ENCODE measurements at regions not wholly inside any gene's neighbourhood (a gene's known extent, or its start where the extent isn't known, plus 50 kb on each side); places are given as distances from the start of the nearest gene placed in this dataset.

DNA sequence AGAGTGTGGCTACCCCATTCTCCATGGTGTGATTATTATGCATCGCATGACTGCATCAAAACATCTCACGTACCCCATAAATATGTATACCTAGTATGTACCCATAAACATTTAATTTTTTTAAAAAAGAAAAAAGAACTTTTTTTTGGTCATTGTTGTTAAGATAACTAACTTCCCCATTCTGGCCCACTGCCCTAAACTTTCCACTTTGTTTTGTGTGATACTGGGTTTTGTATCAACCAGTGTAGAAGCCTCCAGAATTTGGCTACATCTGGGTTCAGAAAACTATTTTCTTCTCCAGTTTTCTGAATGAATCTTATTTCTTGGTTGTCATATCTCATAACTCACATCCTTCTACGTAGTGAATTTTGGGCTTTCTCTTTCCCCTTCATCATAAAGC is 62.3 kb upstream of the NABP1 start:
- TF ChIP-seq, protein P1, sequence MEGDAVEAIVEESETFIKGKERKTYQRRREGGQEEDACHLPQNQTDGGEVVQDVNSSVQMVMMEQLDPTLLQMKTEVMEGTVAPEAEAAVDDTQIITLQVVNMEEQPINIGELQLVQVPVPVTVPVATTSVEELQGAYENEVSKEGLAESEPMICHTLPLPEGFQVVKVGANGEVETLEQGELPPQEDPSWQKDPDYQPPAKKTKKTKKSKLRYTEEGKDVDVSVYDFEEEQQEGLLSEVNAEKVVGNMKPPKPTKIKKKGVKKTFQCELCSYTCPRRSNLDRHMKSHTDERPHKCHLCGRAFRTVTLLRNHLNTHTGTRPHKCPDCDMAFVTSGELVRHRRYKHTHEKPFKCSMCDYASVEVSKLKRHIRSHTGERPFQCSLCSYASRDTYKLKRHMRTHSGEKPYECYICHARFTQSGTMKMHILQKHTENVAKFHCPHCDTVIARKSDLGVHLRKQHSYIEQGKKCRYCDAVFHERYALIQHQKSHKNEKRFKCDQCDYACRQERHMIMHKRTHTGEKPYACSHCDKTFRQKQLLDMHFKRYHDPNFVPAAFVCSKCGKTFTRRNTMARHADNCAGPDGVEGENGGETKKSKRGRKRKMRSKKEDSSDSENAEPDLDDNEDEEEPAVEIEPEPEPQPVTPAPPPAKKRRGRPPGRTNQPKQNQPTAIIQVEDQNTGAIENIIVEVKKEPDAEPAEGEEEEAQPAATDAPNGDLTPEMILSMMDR (IDR thresholded peaks at IDR 0.05; ENCODE audit: extremely low read depth in 1 of 2, insufficient read depth in 1 of 2, low read depth in 1 of 2, low read length in 2 of 2), result no peak
- TF ChIP-seq, protein P2, sequence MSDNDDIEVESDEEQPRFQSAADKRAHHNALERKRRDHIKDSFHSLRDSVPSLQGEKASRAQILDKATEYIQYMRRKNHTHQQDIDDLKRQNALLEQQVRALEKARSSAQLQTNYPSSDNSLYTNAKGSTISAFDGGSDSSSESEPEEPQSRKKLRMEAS (IDR thresholded peaks at IDR 0.05; ENCODE audit: insufficient read depth, insufficient read length), result no peak
- TF ChIP-seq POLR2AphosphoS5 (IDR thresholded peaks at IDR 0.05; ENCODE audit: insufficient read depth, low read depth, low read length), result no peak
- no peak for TF ChIP-seq EZH2 (IDR thresholded peaks at IDR 0.05; ENCODE audit: borderline replicate concordance, low read depth, low read length, severe bottlenecking)
- TF ChIP-seq POLR2A (IDR thresholded peaks at IDR 0.05; ENCODE audit: low read depth, low read length), result no peak
- TF ChIP-seq GATA2 (IDR thresholded peaks at IDR 0.05; ENCODE audit: insufficient read depth, insufficient read length, low read depth, low read length), result no peak

Data from endothelial cell of umbilical vein (primary cell).